CD8-positive, alpha-beta memory T cell (primary cell): ENCODE measurements at regions not wholly inside any gene's neighbourhood (a gene's known extent, or its start where the extent isn't known, plus 50 kb on each side); places are given as distances from the start of the nearest gene placed in this dataset.

ENCODE experiments used
- CTCF ChIA-PET: fragments of 350-600 bp; sonication (Branson Sonifier 250); formaldehyde crosslinking; loops from one replicate; lab custom pipeline; 2021; ENCODE audit warnings: antibody characterized with exemption; lab: Charles Lee
- POLR2A ChIA-PET: fragments of 350-600 bp; sonication (Branson Sonifier 250); formaldehyde crosslinking; loops from one replicate; lab custom pipeline; 2021; ENCODE audit warnings: antibody characterized with exemption; lab: Charles Lee
- DNase-seq, 5 donors: peaks; one replicate each; pipeline versions ENCODE4 v3.0.0 to v3.0.0-alpha.2; 2020 to 2022; ENCODE audit warnings: mixed read lengths in 1 of 5
- H3K27ac ChIP-seq: one replicate; pipeline ENCODE4 v1.7.0; 2013; ENCODE audit warnings: low read depth, mild to moderate bottlenecking, low read length, moderate library complexity
- H3K27me3 ChIP-seq: 2 replicates; pipeline ENCODE4 v1.7.0; 2013; ENCODE audit warnings: low read length, mild to moderate bottlenecking; ENCODE audit not compliant: insufficient read depth, poor library complexity, severe bottlenecking
- H3K36me3 ChIP-seq: 2 replicates; pipeline ENCODE4 v1.7.0; 2013; ENCODE audit warnings: mild to moderate bottlenecking, low read length, moderate library complexity; ENCODE audit not compliant: insufficient read depth
- H3K4me1 ChIP-seq: 2 replicates; pipeline ENCODE4 v1.7.0; 2013; ENCODE audit warnings: mild to moderate bottlenecking, low read length, moderate library complexity; ENCODE audit not compliant: insufficient read depth
- H3K4me3 ChIP-seq: 2 replicates; pipeline ENCODE4 v1.7.0; 2013; ENCODE audit warnings: mild to moderate bottlenecking, low read length
- H3K9me3 ChIP-seq: 2 replicates; pipeline ENCODE4 v1.7.0; 2013; ENCODE audit warnings: mild to moderate bottlenecking, low read length
- H3K27ac Mint-ChIP-seq, 8 donors: one replicate each; pipeline ENCODE4 v1.8.0; 2020 to 2021; ENCODE audit warnings: mixed read lengths in 8 of 8, mild to moderate bottlenecking in 6 of 8, inconsistent platforms in 3 of 8, moderate library complexity in 3 of 8
- H3K27me3 Mint-ChIP-seq, 2 donors: one replicate each; pipeline ENCODE4 v1.8.0; 2020 to 2021; ENCODE audit warnings: mixed read lengths in 2 of 2, mild to moderate bottlenecking in 1 of 2, moderate library complexity in 1 of 2
- H3K36me3 Mint-ChIP-seq, 3 donors: one replicate each; pipeline ENCODE4 v1.8.0; 2020 to 2021; ENCODE audit warnings: mixed read lengths in 3 of 3, inconsistent platforms in 1 of 3, mild to moderate bottlenecking in 1 of 3
- H3K4me1 Mint-ChIP-seq, 3 donors: one replicate each; pipeline ENCODE4 v1.8.0; 2020 to 2021; ENCODE audit warnings: mixed read lengths in 3 of 3, inconsistent platforms in 1 of 3, mild to moderate bottlenecking in 1 of 3
- H3K4me3 Mint-ChIP-seq, 7 donors: one replicate each; pipeline ENCODE4 v1.8.0; 2020 to 2021; ENCODE audit warnings: mixed read lengths in 7 of 7, mild to moderate bottlenecking in 6 of 7, moderate library complexity in 4 of 7, inconsistent platforms in 2 of 7
- H3K9me3 Mint-ChIP-seq, 5 donors: one replicate each; pipeline ENCODE4 v1.8.0; 2020 to 2022; ENCODE audit warnings: mixed read lengths in 5 of 5, mild to moderate bottlenecking in 3 of 5, moderate library complexity in 2 of 5, inconsistent platforms in 1 of 5

- Mint-ChIP-seq H3K9me3 (no peaks in the 10 kb centered on the region), H3K4me3 (no peak overlapping the region), H3K27ac (no peak overlapping the region), H3K27me3 (peaks cover 16 to 45% of the 10 kb centered on the region in 2 donors), H3K36me3 (no peaks in the 10 kb centered on the region), H3K4me1 (peaks cover 10 to 14% (median 11%) of the 10 kb centered on the region in 3 donors)
- ChIA-PET POLR2A (no interaction called here), CTCF (interaction anchor here (1.0 kb wide), 1 partner anchor 14 kb away, joined by 3 read pairs; no protein-coding TSS in a partner anchor)
- H3K4me3 ChIP-seq = no peak overlapping the region
- no peaks in the 10 kb centered on the region for H3K27me3 ChIP-seq
- peaks cover 10% of the 10 kb centered on the region for H3K4me1 ChIP-seq
- H3K36me3 ChIP-seq = no peaks in the 10 kb centered on the region
- no peaks in the 10 kb centered on the region for H3K9me3 ChIP-seq
- DNase-seq = no peak
- H3K27ac ChIP-seq = peak overlapping the region; percentile 60
These were observed 336.0 kb downstream of the RRAGC start for GRCh38 chr1:38523568-38523939.

- CTCF ChIA-PET = interaction anchor here (1.0 kb wide), 1 partner anchor 14 kb away, joined by 3 read pairs; no protein-coding TSS in a partner anchor
- H3K4me3 Mint-ChIP-seq = no peak overlapping the region
- H3K36me3 Mint-ChIP-seq = no peaks in the 10 kb centered on the region
- no peak overlapping the region for H3K27ac Mint-ChIP-seq
- Histone ChIP-seq H3K27ac (peak overlapping the region; percentile 60), H3K36me3 (no peaks in the 10 kb centered on the region), H3K4me1 (peaks cover 10% of the 10 kb centered on the region), H3K27me3 (no peaks in the 10 kb centered on the region), H3K9me3 (no peaks in the 10 kb centered on the region), H3K4me3 (no peak overlapping the region)
- peaks cover 16 to 50% of the 10 kb centered on the region in 2 donors for H3K27me3 Mint-ChIP-seq
- POLR2A ChIA-PET = no interaction called here
- H3K4me1 Mint-ChIP-seq = peaks cover 10 to 14% (median 11%) of the 10 kb centered on the region in 3 donors
- no peaks in the 10 kb centered on the region for H3K9me3 Mint-ChIP-seq
- no peak for DNase-seq
These were observed 336.5 kb downstream of the RRAGC start for GRCh38 chr1:38522915-38523567.

- H3K9me3 Mint-ChIP-seq = no peaks in the 10 kb centered on the region
- no peaks in the 10 kb centered on the region for H3K9me3 ChIP-seq
- POLR2A ChIA-PET = no interaction called here
- no peak overlapping the region for H3K4me3 ChIP-seq
- no peaks in the 10 kb centered on the region for H3K27me3 ChIP-seq
- H3K27ac ChIP-seq = no peak overlapping the region
- H3K36me3 Mint-ChIP-seq = no peaks in the 10 kb centered on the region
- CTCF ChIA-PET = no interaction called here
- H3K27ac Mint-ChIP-seq = no peak overlapping the region
- no peak for DNase-seq
- H3K4me3 Mint-ChIP-seq = no peak overlapping the region
- H3K36me3 ChIP-seq = no peaks in the 10 kb centered on the region
- peaks cover 8 to 27% of the 10 kb centered on the region in 2 donors for H3K27me3 Mint-ChIP-seq
- H3K4me1 ChIP-seq = no peaks in the 10 kb centered on the region
- H3K4me1 Mint-ChIP-seq = no peaks in the 10 kb centered on the region
These were observed 343.0 kb downstream of the RRAGC start for GRCh38 chr1:38516560-38516959.

- CTCF ChIA-PET = no interaction called here
- no peak overlapping the region for H3K27ac ChIP-seq
- H3K4me1 ChIP-seq = no peaks in the 10 kb centered on the region
- H3K27me3 ChIP-seq = no peaks in the 10 kb centered on the region
- H3K9me3 ChIP-seq = no peaks in the 10 kb centered on the region
- no peak overlapping the region for H3K4me3 Mint-ChIP-seq
- no peaks in the 10 kb centered on the region for H3K36me3 Mint-ChIP-seq
- no peaks in the 10 kb centered on the region for H3K4me1 Mint-ChIP-seq
- H3K27ac Mint-ChIP-seq = no peak overlapping the region
- no peak overlapping the region for H3K4me3 ChIP-seq
- H3K27me3 Mint-ChIP-seq = peaks cover 16 to 46% of the 10 kb centered on the region in 2 donors
- no peaks in the 10 kb centered on the region for H3K36me3 ChIP-seq
- POLR2A ChIA-PET = no interaction called here
- DNase-seq = no peak
- H3K9me3 Mint-ChIP-seq = no peaks in the 10 kb centered on the region
These were observed 346.8 kb downstream of the RRAGC start for GRCh38 chr1:38512789-38513188.

- no peak overlapping the region for H3K4me3 ChIP-seq
- no peaks in the 10 kb centered on the region for H3K36me3 Mint-ChIP-seq
- ChIA-PET CTCF (no interaction called here), POLR2A (no interaction called here)
- H3K27me3 ChIP-seq = no peaks in the 10 kb centered on the region
- peaks cover 16 to 44% of the 10 kb centered on the region in 2 donors for H3K27me3 Mint-ChIP-seq
- H3K27ac Mint-ChIP-seq = no peak overlapping the region
- no peaks in the 10 kb centered on the region for H3K4me1 ChIP-seq
- no peaks in the 10 kb centered on the region for H3K4me1 Mint-ChIP-seq
- H3K9me3 ChIP-seq = no peaks in the 10 kb centered on the region
- H3K27ac ChIP-seq = no peak overlapping the region
- H3K9me3 Mint-ChIP-seq = no peaks in the 10 kb centered on the region
- DNase-seq = no peak
- no peaks in the 10 kb centered on the region for H3K36me3 ChIP-seq
- no peak overlapping the region for H3K4me3 Mint-ChIP-seq
These were observed 347.4 kb downstream of the RRAGC start for GRCh38 chr1:38512024-38512767.

- H3K36me3 Mint-ChIP-seq = no peaks in the 10 kb centered on the region
- no peaks in the 10 kb centered on the region for H3K27me3 ChIP-seq
- H3K27ac Mint-ChIP-seq = no peak overlapping the region
- no peaks in the 10 kb centered on the region for H3K36me3 ChIP-seq
- no peak overlapping the region for H3K4me3 ChIP-seq
- DNase-seq = no peak
- peaks cover 24 to 74% of the 10 kb centered on the region in 2 donors for H3K27me3 Mint-ChIP-seq
- CTCF ChIA-PET = no interaction called here
- no peaks in the 10 kb centered on the region for H3K9me3 ChIP-seq
- no peaks in the 10 kb centered on the region for H3K4me1 ChIP-seq
- H3K4me3 Mint-ChIP-seq = no peak overlapping the region
- H3K9me3 Mint-ChIP-seq = no peaks in the 10 kb centered on the region
- POLR2A ChIA-PET = no interaction called here
- H3K4me1 Mint-ChIP-seq = no peaks in the 10 kb centered on the region
- H3K27ac ChIP-seq = no peak overlapping the region
These were observed 351.3 kb downstream of the RRAGC start for GRCh38 chr1:38508232-38508631.

GRCh38 chr1:38507563-38507962, 352.0 kb downstream of the RRAGC start:
- no peaks in the 10 kb centered on the region for H3K9me3 ChIP-seq
- H3K4me3 ChIP-seq = no peak overlapping the region
- H3K36me3 ChIP-seq = no peaks in the 10 kb centered on the region
- H3K27me3 ChIP-seq = peaks cover 1% of the 10 kb centered on the region
- Mint-ChIP-seq H3K4me1 (no peaks in the 10 kb centered on the region), H3K27ac (no peak overlapping the region), H3K9me3 (no peaks in the 10 kb centered on the region), H3K36me3 (no peaks in the 10 kb centered on the region), H3K27me3 (peaks cover 25 to 75% of the 10 kb centered on the region in 2 donors), H3K4me3 (no peak overlapping the region)
- ChIA-PET CTCF (no interaction called here), POLR2A (no interaction called here)
- no peak overlapping the region for H3K27ac ChIP-seq
- no peaks in the 10 kb centered on the region for H3K4me1 ChIP-seq
- no peak for DNase-seq

GRCh38 chr1:38505944-38506343, 353.6 kb downstream of the RRAGC start:
- Mint-ChIP-seq H3K27ac (no peak overlapping the region), H3K27me3 (peaks cover 25 to 79% of the 10 kb centered on the region in 2 donors)
- H3K27ac ChIP-seq = no peak overlapping the region

More at GRCh38 chr1:38505944-38506343, 353.6 kb downstream of the RRAGC start:
- Mint-ChIP-seq H3K9me3 (no peaks in the 10 kb centered on the region), H3K36me3 (no peaks in the 10 kb centered on the region), H3K4me1 (no peaks in the 10 kb centered on the region), H3K4me3 (no peak overlapping the region)
- Histone ChIP-seq H3K4me3 (no peak overlapping the region), H3K9me3 (no peaks in the 10 kb centered on the region), H3K4me1 (no peaks in the 10 kb centered on the region), H3K36me3 (no peaks in the 10 kb centered on the region), H3K27me3 (peaks cover 4% of the 10 kb centered on the region)
- ChIA-PET POLR2A (no interaction called here), CTCF (no interaction called here)
- no peak for DNase-seq
